ENCODE measurements at regions not wholly inside any gene's neighbourhood (a gene's known extent, or its start where the extent isn't known, plus 50 kb on each side); places are given as distances from the start of the nearest gene placed in this dataset.

DNA sequence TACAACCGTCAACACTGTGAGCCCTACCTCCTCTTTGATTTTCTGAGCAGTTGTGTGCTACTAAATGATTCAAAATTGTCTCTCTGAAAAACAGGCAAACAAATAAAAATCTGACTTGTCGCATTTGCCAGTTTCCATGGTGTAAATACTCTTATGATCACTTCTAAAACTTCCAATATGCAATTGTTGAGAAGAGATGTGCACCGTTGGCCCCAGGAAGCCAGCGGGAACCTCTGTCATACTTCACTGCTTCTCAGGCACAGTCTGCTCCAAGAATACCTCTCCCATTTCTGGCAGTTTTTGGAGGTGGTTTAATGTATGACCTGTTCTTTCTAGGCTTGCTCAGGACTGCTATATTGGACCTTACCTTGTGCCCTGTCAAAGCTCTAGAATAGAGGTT lies 196.0 kb upstream of the NCAM2 start:
- no peak for DNase-seq (ENCODE audit: extremely low spot score)
- 91% methylated on average over 4 of the region's 4 CpGs for WGBS
- no peak overlapping the region for H3K4me3 ChIP-seq (ENCODE audit: low read depth, low read length)
- no peak overlapping the region for H3K27ac ChIP-seq (ENCODE audit: low read depth)
- no peaks in the 10 kb centered on the region for H3K36me3 ChIP-seq (ENCODE audit: insufficient read depth)
- H3K4me1 ChIP-seq (ENCODE audit: insufficient read depth) = no peaks in the 10 kb centered on the region

DNA sequence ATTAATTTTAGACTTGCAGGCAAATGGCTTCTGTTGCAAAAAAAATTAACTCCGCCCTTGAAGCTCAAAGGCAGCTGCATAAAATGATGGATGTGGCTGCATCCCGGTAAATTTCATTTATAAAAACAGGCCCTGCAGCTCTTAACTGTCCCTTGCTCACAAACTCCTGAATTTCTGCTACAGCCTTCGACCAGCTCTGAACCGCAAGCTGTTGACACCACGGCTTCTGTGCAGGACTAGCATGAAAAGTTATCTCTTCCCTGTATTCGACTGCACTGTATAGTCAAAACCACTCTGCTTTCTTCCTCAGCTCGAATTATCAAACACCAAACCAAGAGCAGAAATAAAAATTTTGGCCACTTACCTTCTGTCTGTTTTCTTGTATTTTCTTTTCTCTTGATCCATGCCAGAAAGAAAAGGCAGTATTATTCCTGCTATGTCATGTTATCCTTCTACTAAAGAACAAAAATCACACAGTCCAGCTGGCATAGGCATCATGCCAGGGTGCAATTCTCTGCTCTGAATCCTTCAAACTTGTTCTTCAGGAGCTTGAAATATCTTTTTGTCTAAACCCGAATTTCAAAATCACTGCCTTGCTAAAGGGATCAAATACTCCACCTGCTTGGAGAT lies 195.5 kb upstream of the NCAM2 start:
- WGBS = 77% methylated on average over 8 of the region's 8 CpGs

DNA sequence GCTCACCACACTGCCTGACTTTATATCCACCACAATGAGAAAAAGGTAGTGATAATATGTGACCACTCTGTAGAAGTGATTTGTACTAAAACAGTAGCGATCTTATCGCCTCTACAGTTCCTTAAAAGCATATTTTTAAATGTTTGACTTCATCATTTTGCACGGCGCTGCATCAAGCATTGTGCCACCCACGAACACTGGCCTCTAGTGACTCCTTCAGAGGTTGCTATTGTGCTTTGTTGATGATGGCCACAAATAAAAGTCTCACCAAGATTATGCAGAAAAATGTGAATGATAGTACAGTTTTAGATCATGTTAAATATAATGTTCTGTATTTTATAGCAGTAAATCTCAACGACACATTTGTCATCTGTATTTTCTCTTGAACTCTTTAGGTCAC lies 186.5 kb upstream of the NCAM2 start:
- DNase-seq (ENCODE audit: extremely low spot score) = no peak
- Histone ChIP-seq H3K27ac (ENCODE audit: low read depth) (no peak overlapping the region), H3K4me3 (ENCODE audit: low read depth, low read length) (no peak overlapping the region), H3K36me3 (ENCODE audit: insufficient read depth) (no peaks in the 10 kb centered on the region), H3K4me1 (ENCODE audit: insufficient read depth) (no peaks in the 10 kb centered on the region)
- 88% methylated on average over 6 of the region's 6 CpGs for WGBS

More for the DNA sequence above, 195.5 kb upstream of the NCAM2 start:
- H3K4me1 ChIP-seq (ENCODE audit: insufficient read depth) = no peaks in the 10 kb centered on the region
- no peak overlapping the region for H3K4me3 ChIP-seq (ENCODE audit: low read depth, low read length)
- no peak overlapping the region for H3K27ac ChIP-seq (ENCODE audit: low read depth)
- H3K36me3 ChIP-seq (ENCODE audit: insufficient read depth) = no peaks in the 10 kb centered on the region
- DNase-seq (ENCODE audit: extremely low spot score) = no peak

DNA sequence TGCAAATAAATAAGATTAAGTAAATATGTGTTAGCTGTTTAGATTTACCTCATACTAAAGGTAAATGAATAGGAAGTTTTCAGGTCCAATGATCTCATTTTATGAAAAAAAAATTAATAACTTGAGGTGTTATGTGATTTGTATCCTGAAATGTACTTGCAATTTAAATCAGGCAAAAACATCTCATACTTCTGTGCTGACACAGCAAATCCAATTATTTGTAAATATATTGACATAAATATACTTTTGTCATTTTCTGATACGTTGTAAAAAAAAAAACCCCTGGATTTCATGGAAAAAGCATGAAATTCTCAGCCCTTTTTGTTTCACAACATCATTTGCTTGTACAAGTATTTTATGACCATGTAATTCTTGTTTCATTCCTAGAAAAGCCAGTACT lies 184.1 kb upstream of the NCAM2 start:
- no peak for DNase-seq (ENCODE audit: extremely low spot score)
- 81% methylated on average over 1 of the region's 1 CpG for WGBS
- no peak overlapping the region for H3K27ac ChIP-seq (ENCODE audit: low read depth)
- H3K4me3 ChIP-seq (ENCODE audit: low read depth, low read length) = no peak overlapping the region
- H3K36me3 ChIP-seq (ENCODE audit: insufficient read depth) = no peaks in the 10 kb centered on the region
- no peaks in the 10 kb centered on the region for H3K4me1 ChIP-seq (ENCODE audit: insufficient read depth)

DNA sequence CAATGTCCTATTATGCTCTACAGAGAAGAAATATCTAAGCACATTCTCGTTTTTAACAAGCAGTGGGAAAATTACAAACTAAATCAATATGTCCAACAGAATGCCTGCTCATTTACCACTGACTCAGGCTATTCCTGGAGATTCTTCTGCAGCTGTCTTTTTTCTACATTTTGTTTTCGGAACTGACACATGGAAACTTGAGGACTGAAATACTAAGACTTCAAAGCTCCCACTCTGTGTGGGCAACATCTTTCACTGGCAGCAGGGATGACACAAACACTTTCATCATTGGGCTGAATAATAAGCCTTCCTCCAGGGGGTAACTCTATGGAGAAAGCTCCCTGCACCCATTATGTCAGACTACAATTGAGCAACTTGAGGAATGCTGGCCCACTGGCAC lies 175.5 kb upstream of the NCAM2 start:
- no peaks in the 10 kb centered on the region for H3K4me1 ChIP-seq (ENCODE audit: insufficient read depth)
- no peak for DNase-seq (ENCODE audit: extremely low spot score)
- WGBS = 60% methylated on average over 2 of the region's 2 CpGs

DNA sequence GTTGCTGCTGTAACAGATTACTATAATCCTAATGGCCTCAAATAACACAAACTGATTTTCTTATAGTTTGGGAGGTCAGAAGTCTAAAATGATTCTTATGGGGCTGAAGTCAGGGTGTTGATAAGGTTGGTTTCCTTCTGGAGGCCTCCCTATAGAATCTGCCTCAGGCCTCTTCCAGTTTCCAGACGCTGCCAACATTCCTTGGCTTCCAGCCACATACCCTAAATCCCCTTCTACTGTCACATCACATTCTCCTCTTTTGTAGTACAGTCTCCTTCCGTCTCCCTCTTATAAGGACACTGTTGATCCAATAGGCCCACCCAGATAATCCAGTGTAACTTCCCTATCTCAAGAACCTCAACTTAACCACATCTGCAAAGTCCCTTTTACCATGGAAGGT lies 145.3 kb upstream of the NCAM2 start:
- Histone ChIP-seq H3K36me3 (ENCODE audit: insufficient read depth) (no peaks in the 10 kb centered on the region), H3K4me1 (ENCODE audit: insufficient read depth) (no peaks in the 10 kb centered on the region), H3K27ac (ENCODE audit: low read depth) (no peak overlapping the region), H3K4me3 (ENCODE audit: low read depth, low read length) (no peak overlapping the region)
- WGBS = 34% methylated on average over 2 of the region's 2 CpGs
- DNase-seq (ENCODE audit: extremely low spot score) = no peak

More for the DNA sequence above, 175.5 kb upstream of the NCAM2 start:
- Histone ChIP-seq H3K4me3 (ENCODE audit: low read depth, low read length) (no peak overlapping the region), H3K27ac (ENCODE audit: low read depth) (no peak overlapping the region), H3K36me3 (ENCODE audit: insufficient read depth) (no peaks in the 10 kb centered on the region)

DNA sequence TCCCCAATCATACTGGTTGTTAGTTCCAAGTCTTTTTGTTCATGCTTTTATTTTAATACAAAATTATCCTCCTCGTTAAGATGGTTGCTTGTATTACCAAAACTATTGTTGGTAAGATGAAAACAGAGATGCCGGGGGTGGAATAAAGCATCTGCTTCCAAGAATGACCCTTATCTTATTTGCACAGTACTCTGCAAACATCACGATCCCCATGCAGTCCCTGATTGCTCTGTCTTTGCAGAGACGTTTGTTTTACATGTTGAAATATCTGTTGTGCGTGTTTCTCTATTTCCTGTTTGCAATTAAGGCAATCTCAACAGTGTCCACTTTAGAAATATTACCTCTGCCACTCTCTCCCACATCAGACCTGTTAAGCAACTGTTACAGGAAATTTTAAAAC lies 141.3 kb upstream of the NCAM2 start:
- 47% methylated on average over 5 of the region's 5 CpGs for WGBS
- no peaks in the 10 kb centered on the region for H3K4me1 ChIP-seq (ENCODE audit: insufficient read depth)

DNA sequence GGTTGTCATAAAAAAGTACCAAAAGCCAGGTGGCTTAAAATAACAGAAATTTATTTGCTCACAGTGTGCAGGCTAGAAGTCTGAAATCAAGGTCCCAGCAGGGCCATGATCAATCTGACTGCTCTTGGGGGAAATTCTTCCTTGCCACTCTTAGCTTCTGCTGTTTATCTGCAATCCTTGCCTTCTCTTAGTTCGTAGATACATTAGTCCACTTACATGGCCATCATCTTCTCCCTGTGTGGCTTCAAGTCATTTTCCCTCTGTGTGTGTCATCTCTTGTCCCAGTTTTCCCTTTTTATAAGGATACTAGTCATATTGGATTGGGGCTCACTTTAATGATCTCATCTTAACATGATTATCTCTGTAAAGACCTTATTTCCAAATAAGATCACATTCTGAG lies 124.0 kb upstream of the NCAM2 start:
- Histone ChIP-seq H3K4me3 (ENCODE audit: low read depth, low read length) (no peak overlapping the region), H3K27ac (ENCODE audit: low read depth) (no peak overlapping the region), H3K4me1 (ENCODE audit: insufficient read depth) (no peaks in the 10 kb centered on the region), H3K36me3 (ENCODE audit: insufficient read depth) (no peaks in the 10 kb centered on the region)
- WGBS = 84% methylated on average over 1 of the region's 1 CpG
- DNase-seq (ENCODE audit: extremely low spot score) = no peak

More for the DNA sequence above, 141.3 kb upstream of the NCAM2 start:
- no peak overlapping the region for H3K4me3 ChIP-seq (ENCODE audit: low read depth, low read length)
- H3K27ac ChIP-seq (ENCODE audit: low read depth) = no peak overlapping the region
- no peak for DNase-seq (ENCODE audit: extremely low spot score)
- H3K36me3 ChIP-seq (ENCODE audit: insufficient read depth) = no peaks in the 10 kb centered on the region

DNA sequence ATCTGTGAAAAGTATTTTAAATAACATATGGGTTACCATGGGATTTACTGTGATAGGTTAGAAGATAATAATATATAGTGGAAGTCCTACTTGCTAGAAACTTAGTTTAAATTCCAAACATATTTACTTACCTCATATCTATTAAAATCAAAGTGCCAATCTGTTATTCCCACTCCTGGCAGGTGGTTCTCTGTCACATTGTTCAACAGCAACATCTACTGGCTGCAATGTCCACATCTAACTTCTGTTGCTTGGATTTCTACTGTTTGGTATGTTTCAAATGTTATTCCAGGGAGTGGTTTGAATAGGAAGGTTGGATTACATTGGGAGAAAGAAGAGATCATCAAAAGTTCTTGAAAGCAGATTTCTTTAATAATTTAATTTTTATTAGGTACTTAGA lies 122.5 kb upstream of the NCAM2 start:
- Histone ChIP-seq H3K36me3 (ENCODE audit: insufficient read depth) (no peaks in the 10 kb centered on the region), H3K4me1 (ENCODE audit: insufficient read depth) (no peaks in the 10 kb centered on the region), H3K27ac (ENCODE audit: low read depth) (no peak overlapping the region), H3K4me3 (ENCODE audit: low read depth, low read length) (no peak overlapping the region)
- no peak for DNase-seq (ENCODE audit: extremely low spot score)

DNA sequence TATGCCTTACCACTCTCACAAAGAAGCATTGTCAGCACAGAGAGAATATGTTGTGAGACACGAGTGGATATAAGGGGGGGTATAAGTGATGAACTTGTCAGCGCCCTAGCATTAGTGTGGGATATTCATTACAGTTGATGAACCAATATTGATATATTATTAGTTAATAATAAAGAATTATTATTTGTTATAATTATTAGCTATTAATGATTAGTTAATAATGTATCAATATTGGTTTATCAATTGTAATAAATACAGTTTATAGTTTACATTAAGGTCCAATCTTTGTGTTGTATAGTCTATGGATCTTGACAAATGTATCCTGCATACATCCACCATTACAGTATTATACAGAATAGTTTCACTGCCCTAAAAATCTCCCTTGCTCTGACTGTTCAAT lies 120.2 kb upstream of the NCAM2 start:
- WGBS = 90% methylated on average over 2 of the region's 2 CpGs
- Histone ChIP-seq H3K4me3 (ENCODE audit: low read depth, low read length) (no peak overlapping the region), H3K4me1 (ENCODE audit: insufficient read depth) (no peaks in the 10 kb centered on the region), H3K27ac (ENCODE audit: low read depth) (no peak overlapping the region), H3K36me3 (ENCODE audit: insufficient read depth) (no peaks in the 10 kb centered on the region)
- no peak for DNase-seq (ENCODE audit: extremely low spot score)

DNA sequence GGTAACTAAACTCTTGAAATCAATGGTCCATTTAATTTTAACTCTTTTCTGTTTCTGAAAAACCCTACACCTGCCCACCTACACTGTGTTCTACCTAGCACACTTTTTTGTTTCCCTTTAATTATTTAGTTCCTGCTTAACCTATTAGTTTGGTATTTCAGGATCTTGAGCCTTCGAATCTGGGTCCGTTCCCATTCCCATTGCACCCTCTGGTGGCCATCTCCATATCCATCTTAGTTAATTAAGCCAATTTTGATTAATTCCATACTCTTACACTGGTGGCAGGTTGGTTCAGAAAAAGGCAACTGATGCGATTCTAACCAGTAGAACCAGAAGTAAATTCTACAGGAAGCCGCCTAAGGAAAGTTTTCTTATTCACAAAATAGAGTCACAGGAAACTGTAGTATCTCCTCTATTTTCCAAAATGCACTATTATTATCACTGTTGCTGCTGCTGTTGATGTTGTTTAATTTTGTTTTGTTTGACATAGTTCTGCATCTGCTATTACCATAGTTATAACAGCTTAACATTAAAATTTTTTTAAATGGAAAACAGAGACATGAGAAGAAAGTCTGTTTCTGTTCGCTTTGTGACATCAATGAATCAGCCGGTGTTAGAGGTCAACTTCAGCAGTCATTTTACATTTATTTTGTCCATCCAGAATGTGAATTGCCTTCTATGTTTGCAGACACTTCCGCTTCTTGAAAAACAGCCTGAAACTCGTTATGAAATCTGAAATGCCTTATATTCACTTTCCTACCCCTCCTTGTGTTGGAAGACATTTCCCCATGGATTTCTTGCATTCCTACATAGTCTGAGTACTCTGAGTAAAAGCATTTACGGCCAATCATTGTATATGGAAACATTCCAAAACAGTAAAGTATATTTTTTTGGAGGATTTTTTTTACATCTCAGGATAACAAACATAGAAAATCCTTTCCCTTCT lies 115.5 kb upstream of the NCAM2 start:
- WGBS = 43% methylated on average over 9 of the region's 9 CpGs
- DNase-seq (ENCODE audit: extremely low spot score) = no peak

DNA sequence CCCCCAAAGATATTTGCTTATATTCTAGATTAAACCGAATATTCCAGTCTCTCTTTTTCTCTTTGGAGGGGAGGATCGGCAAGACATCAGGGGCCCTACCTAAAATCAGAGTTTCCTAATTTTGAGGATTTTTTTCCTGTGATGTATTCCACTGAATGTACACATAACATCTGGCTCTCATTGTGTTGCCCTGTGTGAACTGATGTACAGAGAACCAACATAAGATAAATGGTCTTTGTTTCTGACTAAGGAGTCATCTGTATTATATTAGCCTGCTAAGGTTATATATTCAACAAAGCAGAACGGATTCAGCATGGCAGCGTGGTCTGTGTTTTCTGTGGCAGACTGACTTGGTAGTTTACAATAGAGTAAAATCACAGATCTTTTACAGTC lies 114.8 kb upstream of the NCAM2 start:
- DNase-seq (ENCODE audit: extremely low spot score) = no peak
- no peaks in the 10 kb centered on the region for H3K4me1 ChIP-seq (ENCODE audit: insufficient read depth)
- H3K4me3 ChIP-seq (ENCODE audit: low read depth, low read length) = no peak overlapping the region
- H3K27ac ChIP-seq (ENCODE audit: low read depth) = no peak overlapping the region
- 54% methylated on average over 4 of the region's 4 CpGs for WGBS
- no peaks in the 10 kb centered on the region for H3K36me3 ChIP-seq (ENCODE audit: insufficient read depth)

More for the DNA sequence above, 115.5 kb upstream of the NCAM2 start:
- H3K4me3 ChIP-seq (ENCODE audit: low read depth, low read length) = no peak overlapping the region
- no peaks in the 10 kb centered on the region for H3K36me3 ChIP-seq (ENCODE audit: insufficient read depth)
- H3K4me1 ChIP-seq (ENCODE audit: insufficient read depth) = no peaks in the 10 kb centered on the region
- H3K27ac ChIP-seq (ENCODE audit: low read depth) = no peak overlapping the region

DNA sequence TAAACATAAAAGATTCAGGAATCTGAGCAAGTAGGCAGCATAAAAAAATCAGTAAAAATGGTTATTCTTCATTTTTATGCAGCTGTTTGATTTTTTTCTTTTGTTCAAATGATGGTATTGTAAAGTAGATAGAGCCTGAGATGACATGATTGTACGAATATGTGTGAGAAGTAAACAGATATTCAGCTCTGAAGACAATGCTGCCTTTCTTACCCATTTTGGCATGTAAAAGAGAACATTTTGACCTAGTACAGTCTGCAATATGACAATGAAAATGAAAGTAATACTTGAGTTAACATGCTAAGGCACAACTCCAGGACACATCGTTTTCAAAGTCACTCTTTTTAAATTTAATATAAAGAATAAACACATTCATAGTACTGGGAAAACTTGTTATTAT lies 95.7 kb upstream of the NCAM2 start:
- no peak for DNase-seq (ENCODE audit: extremely low spot score)
- Histone ChIP-seq H3K27ac (ENCODE audit: low read depth) (no peak overlapping the region), H3K4me1 (ENCODE audit: insufficient read depth) (no peaks in the 10 kb centered on the region), H3K4me3 (ENCODE audit: low read depth, low read length) (no peak overlapping the region), H3K36me3 (ENCODE audit: insufficient read depth) (no peaks in the 10 kb centered on the region)
- WGBS = 58% methylated on average over 2 of the region's 2 CpGs

DNA sequence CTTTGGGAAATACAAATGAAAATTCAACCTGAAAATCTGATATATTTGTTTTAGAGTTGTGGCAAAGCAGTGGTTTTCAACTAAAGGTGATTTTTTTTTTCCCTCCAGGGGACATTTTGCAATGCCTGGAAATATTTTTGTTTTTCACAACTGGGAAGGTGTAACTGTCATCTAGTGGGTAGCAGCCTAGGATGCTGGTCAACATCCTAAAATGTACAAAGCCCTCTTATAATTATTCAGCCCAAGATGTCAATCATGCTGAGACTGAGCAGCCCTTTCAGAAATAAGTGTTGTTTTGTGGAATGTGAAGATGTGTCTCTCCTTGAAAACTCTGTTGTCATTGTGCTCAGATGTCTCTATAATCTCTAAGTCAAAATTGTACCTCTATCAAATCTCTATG lies 95.2 kb upstream of the NCAM2 start:
- Histone ChIP-seq H3K4me3 (ENCODE audit: low read depth, low read length) (no peak overlapping the region), H3K36me3 (ENCODE audit: insufficient read depth) (no peaks in the 10 kb centered on the region), H3K4me1 (ENCODE audit: insufficient read depth) (no peaks in the 10 kb centered on the region), H3K27ac (ENCODE audit: low read depth) (no peak overlapping the region)
- DNase-seq (ENCODE audit: extremely low spot score) = no peak
